ENCODE measurements at regions not wholly inside any gene's neighbourhood (a gene's known extent, or its start where the extent isn't known, plus 50 kb on each side); places are given as distances from the start of the nearest gene placed in this dataset.

- TF ChIP-seq EZH2 (IDR thresholded peaks at IDR 0.05; ENCODE audit: borderline replicate concordance, low read depth, low read length, poor library complexity, severe bottlenecking) (no peak), CTCF (conservative IDR thresholded peaks at IDR 0.05; ENCODE audit: low read depth, low read length) (no peak)
- H3K4me1 ChIP-seq (ENCODE audit: insufficient read depth, low read length, poor library complexity, severe bottlenecking) = no peaks in the 10 kb centered on the region
- no peak overlapping the region for H3K27ac ChIP-seq (ENCODE audit: low read depth, low read length, poor library complexity, severe bottlenecking)
- H3K9me3 ChIP-seq (ENCODE audit: low read depth, low read length, poor library complexity, severe bottlenecking) = no peaks in the 10 kb centered on the region
- H3K36me3 ChIP-seq (ENCODE audit: insufficient read depth, low read length, poor library complexity, severe bottlenecking) = no peaks in the 10 kb centered on the region
- H3K27me3 ChIP-seq (replicated peaks; ENCODE audit: insufficient read depth, low read depth, low read length, poor library complexity) = no peaks in the 10 kb centered on the region
- no peak for DNase-seq (ENCODE audit: low spot score)
- BruUV-seq (replicated peaks) = no TSS peak
- intact Hi-C loops (cut with micrococcal nuclease; ENCODE audit: unreplicated experiment) = no loop called here
- ChIA-PET POLR2A (ENCODE audit: low non-redundant PET) (no interaction called here), CTCF (no interaction called here)
- H3K4me3 ChIP-seq (ENCODE audit: low read depth, low read length, poor library complexity, severe bottlenecking) = no peak overlapping the region
These were observed 538.8 kb downstream of the MCTP2 start for GRCh38 chr15:94770199-94770598.

DNA sequence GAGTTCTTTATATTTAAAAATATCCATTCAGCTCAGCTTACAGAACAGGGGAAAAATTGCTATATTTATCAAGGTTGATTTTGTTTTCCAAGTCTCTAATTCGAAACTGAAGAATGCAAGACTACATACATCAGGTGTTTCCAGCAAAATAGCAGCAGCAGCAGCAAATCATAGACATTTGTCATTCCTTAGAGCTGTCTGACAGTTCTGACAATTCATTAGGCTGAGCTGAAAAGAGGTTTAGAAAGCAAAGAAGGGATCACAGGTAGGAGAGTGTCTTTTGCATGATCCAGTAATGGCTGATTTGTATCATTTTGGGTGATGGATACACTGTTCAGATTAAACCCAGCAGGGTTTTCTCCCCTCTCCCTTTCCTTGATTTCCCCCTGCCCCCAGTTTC lies 545.7 kb downstream of the MCTP2 start:
- no peak overlapping the region for H3K4me3 ChIP-seq (ENCODE audit: low read depth, low read length, poor library complexity, severe bottlenecking)
- TF ChIP-seq EZH2 (IDR thresholded peaks at IDR 0.05; ENCODE audit: borderline replicate concordance, low read depth, low read length, poor library complexity, severe bottlenecking) (no peak), CTCF (conservative IDR thresholded peaks at IDR 0.05; ENCODE audit: low read depth, low read length) (no peak)
- DNase-seq (ENCODE audit: low spot score) = no peak
- no peaks in the 10 kb centered on the region for H3K9me3 ChIP-seq (ENCODE audit: low read depth, low read length, poor library complexity, severe bottlenecking)
- intact Hi-C loops (cut with micrococcal nuclease; ENCODE audit: unreplicated experiment) = no loop called here
- H3K27ac ChIP-seq (ENCODE audit: low read depth, low read length, poor library complexity, severe bottlenecking) = no peak overlapping the region
- no peaks in the 10 kb centered on the region for H3K27me3 ChIP-seq (replicated peaks; ENCODE audit: insufficient read depth, low read depth, low read length, poor library complexity)
- ChIA-PET CTCF (no interaction called here), POLR2A (ENCODE audit: low non-redundant PET) (no interaction called here)
- no peaks in the 10 kb centered on the region for H3K36me3 ChIP-seq (ENCODE audit: insufficient read depth, low read length, poor library complexity, severe bottlenecking)
- no peaks in the 10 kb centered on the region for H3K4me1 ChIP-seq (ENCODE audit: insufficient read depth, low read length, poor library complexity, severe bottlenecking)
- BruUV-seq (replicated peaks) = no TSS peak

DNA sequence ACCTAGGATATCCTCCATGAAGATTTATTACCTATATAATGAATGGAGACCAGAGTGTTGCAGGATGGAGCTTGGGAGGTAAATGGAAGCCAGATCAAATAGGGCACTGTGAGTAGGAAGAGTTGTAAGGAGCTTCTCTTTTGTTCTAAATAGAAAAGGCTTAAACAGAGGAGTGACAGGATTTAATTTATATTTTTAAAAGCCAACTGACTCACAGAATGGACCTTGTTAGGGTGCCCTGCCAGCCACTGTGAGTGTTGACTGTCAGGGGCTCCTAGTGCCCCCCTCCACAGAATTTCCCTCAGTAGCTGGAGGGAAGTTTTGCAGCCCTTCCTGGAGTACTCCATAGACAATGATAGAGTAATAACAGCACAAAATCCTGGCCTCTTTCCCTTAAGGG lies 547.5 kb downstream of the MCTP2 start:
- Histone ChIP-seq H3K27ac (ENCODE audit: low read depth, low read length, poor library complexity, severe bottlenecking) (no peak overlapping the region), H3K9me3 (ENCODE audit: low read depth, low read length, poor library complexity, severe bottlenecking) (no peaks in the 10 kb centered on the region), H3K4me1 (ENCODE audit: insufficient read depth, low read length, poor library complexity, severe bottlenecking) (no peaks in the 10 kb centered on the region), H3K36me3 (ENCODE audit: insufficient read depth, low read length, poor library complexity, severe bottlenecking) (no peaks in the 10 kb centered on the region), H3K27me3 (replicated peaks; ENCODE audit: insufficient read depth, low read depth, low read length, poor library complexity) (no peaks in the 10 kb centered on the region), H3K4me3 (ENCODE audit: low read depth, low read length, poor library complexity, severe bottlenecking) (no peak overlapping the region)
- no peak for DNase-seq (ENCODE audit: low spot score)
- TF ChIP-seq CTCF (conservative IDR thresholded peaks at IDR 0.05; ENCODE audit: low read depth, low read length) (no peak), EZH2 (IDR thresholded peaks at IDR 0.05; ENCODE audit: borderline replicate concordance, low read depth, low read length, poor library complexity, severe bottlenecking) (no peak)
- intact Hi-C loops (cut with micrococcal nuclease; ENCODE audit: unreplicated experiment) = no loop called here
- POLR2A ChIA-PET (ENCODE audit: low non-redundant PET) = no interaction called here
- BruUV-seq (replicated peaks) = no TSS peak
- CTCF ChIA-PET = no interaction called here
